ENCODE measurements at regions not wholly inside any gene's neighbourhood (a gene's known extent, or its start where the extent isn't known, plus 50 kb on each side); places are given as distances from the start of the nearest gene placed in this dataset.

GRCh38 chr5:164722702-164723101 lies 1217.3 kb downstream of the MAT2B start:
- TF ChIP-seq EZH2 (IDR thresholded peaks at IDR 0.05) (no peak), POLR2AphosphoS5 (IDR thresholded peaks at IDR 0.05; ENCODE audit: borderline replicate concordance, low read depth, low read length) (no peak), FOXP2 (optimal IDR thresholded peaks at IDR 0.05; ENCODE audit: control extremely low read depth, extremely low read length, insufficient read depth) (no peak)
